GM12864 (cell line): ENCODE measurements at regions not wholly inside any gene's neighbourhood (a gene's known extent, or its start where the extent isn't known, plus 50 kb on each side); places are given as distances from the start of the nearest gene placed in this dataset.

ENCODE experiments used
- DNase-seq: peaks from one replicate; pipeline ENCODE4 v3.0.0-alpha.2; 2011; ENCODE audit warnings: low read depth
- H3K4me3 ChIP-seq: 2 replicates; pipeline ENCODE4 v1.5.1; 2011; ENCODE audit warnings: mild to moderate bottlenecking, low read depth, low read length, control low read depth
- TF ChIP-seq, protein P1 (sequence below): IDR thresholded peaks from 2 replicates; pipeline ENCODE4 v1.5.1; 2011; ENCODE audit warnings: low read depth, mild to moderate bottlenecking, moderate library complexity, low read length, control low read depth, inconsistent platforms; ENCODE audit errors: missing control alignments

DNA sequence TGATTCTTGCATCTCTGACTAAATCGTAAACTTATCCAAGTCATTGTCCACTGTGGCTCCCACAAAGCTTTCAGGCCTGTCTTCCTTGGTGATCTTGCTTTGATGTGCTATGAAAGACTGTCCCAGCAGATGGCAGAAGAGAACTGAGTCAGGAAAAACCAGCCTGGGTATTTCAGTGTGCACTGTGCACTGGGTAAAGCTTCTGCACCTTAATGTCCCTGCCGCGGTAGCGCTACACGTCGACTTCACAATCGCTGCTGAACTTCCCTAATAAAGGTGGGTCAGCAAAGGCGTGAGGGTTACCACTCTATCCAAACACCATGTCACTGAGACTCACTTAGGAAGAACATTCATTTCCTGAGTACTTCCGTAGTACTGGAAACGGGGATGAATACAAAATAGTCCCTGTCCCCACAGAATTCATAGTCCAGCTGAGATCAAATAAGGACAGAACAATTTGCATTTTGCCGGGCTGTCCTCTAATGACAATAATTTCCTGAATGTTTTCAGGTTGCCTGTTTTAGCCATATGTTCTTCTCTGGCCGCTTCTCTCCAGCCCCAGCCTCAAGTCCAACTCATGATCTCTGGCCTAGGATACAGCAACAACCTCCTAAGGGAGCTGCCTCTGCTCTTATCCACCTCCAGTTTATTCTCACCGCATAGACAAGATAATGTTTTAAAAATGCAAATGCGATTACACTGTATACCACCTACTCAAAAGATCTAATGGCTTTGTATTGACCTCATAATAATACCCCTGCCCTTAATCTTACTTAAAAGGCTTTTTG is 83.6 kb upstream of the AKAP13 start:
- H3K4me3 ChIP-seq, result no peak overlapping the region
- TF ChIP-seq, protein P1, sequence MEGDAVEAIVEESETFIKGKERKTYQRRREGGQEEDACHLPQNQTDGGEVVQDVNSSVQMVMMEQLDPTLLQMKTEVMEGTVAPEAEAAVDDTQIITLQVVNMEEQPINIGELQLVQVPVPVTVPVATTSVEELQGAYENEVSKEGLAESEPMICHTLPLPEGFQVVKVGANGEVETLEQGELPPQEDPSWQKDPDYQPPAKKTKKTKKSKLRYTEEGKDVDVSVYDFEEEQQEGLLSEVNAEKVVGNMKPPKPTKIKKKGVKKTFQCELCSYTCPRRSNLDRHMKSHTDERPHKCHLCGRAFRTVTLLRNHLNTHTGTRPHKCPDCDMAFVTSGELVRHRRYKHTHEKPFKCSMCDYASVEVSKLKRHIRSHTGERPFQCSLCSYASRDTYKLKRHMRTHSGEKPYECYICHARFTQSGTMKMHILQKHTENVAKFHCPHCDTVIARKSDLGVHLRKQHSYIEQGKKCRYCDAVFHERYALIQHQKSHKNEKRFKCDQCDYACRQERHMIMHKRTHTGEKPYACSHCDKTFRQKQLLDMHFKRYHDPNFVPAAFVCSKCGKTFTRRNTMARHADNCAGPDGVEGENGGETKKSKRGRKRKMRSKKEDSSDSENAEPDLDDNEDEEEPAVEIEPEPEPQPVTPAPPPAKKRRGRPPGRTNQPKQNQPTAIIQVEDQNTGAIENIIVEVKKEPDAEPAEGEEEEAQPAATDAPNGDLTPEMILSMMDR, result peak; percentile 88
- DNase-seq, result peak; percentile 72

DNA sequence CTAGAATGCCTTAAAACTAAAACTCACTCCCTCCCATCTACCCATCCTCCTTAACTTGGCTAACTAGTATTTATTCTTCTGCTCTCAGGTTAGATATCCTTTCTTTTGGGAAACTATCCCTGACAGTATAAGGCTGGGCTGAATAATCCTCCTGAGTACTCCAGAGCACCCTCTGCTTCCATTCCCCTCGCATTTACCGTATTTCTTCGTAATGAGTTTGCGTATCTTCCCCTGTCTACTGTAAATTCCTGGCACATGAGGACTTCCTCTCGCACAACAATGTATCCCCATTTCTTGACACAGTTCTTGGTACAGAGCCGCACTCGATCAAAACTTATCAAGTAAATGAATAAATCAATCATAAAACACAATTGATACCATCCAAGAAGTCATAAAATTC is 82.9 kb upstream of the AKAP13 start:
- TF ChIP-seq, protein P1, result no peak
- no peak overlapping the region for H3K4me3 ChIP-seq
- no peak for DNase-seq

DNA sequence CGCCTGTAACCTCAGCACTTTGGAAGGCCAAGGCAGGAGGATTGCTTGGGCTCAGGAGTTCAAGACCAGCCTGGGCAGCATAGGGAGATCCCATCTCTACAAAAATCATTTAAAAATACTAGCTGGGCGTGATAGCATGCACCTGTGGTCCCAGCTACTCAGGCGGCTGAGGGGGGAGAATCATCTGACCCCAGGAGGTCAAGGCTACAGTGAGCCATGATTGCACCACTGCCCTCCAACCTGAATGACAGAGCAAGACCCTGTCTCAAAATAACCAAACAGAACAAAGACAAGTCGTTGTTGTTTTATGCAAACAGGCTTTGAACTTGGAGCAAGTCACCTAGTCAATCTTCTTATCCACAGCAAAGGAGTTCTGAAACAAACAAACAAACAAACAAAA is 82.0 kb upstream of the AKAP13 start:
- H3K4me3 ChIP-seq, result no peak overlapping the region
- DNase-seq, result no peak
- TF ChIP-seq, protein P1, result no peak

DNA sequence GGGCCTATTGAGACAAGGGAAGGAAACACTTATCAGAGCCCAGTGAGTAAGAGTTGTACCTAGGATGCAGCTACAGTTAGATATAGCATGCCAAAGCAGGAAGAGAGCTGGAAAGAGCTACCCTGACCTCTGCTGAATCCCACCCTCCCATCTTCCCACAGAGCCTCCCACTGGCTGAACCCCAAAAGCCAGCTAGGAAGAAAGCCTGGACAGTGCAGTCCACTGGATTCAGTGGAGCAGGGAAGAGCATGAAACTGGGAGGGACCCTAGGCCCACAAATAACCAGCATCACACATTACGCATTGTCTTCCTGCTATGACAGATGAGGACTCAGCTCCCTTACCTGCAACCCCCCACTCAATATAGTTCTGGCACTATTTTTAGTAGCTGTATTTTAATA is 81.5 kb upstream of the AKAP13 start:
- TF ChIP-seq, protein P1, result no peak
- no peak overlapping the region for H3K4me3 ChIP-seq
- DNase-seq, result no peak

DNA sequence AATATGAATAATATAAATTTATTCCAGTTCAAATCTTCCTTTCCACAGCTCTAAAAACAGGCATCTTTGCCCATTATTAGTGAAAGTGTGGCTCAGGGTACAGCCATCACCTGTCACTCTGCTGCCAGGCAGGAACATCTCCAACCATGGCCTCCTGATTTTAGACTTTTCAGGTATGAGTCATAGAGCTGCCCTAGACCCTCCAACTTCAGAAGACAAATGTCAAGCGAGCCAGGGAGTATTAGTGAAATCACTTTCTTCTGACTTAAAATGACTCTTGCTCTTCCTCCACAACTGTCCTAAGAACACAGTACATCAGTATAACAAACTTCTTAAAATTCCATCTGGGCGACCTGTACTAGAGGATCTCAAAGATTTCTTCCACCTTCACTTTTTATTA is 78.1 kb upstream of the AKAP13 start:
- no peak overlapping the region for H3K4me3 ChIP-seq
- TF ChIP-seq, protein P1, result no peak
- DNase-seq, result no peak

DNA sequence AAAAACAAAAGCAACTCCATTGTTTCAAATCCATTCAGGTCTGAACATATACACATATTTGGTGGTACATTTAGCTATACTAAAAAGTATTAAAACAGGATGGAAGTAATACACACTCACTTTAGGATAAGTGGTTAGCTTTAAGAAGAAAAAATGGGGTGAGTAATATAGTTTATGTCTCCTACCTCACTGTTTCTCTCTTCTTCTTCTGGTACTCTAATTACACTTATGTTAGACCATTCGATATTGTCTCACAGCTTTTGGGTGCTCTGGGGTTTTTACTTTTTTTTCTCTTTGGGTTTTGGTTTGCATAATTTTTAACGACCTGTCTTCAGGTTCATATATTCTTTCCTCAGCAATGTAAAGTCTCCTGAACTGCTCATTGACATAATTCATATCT is 75.4 kb upstream of the AKAP13 start:
- TF ChIP-seq, protein P1, result no peak
- no peak overlapping the region for H3K4me3 ChIP-seq
- DNase-seq, result no peak

DNA sequence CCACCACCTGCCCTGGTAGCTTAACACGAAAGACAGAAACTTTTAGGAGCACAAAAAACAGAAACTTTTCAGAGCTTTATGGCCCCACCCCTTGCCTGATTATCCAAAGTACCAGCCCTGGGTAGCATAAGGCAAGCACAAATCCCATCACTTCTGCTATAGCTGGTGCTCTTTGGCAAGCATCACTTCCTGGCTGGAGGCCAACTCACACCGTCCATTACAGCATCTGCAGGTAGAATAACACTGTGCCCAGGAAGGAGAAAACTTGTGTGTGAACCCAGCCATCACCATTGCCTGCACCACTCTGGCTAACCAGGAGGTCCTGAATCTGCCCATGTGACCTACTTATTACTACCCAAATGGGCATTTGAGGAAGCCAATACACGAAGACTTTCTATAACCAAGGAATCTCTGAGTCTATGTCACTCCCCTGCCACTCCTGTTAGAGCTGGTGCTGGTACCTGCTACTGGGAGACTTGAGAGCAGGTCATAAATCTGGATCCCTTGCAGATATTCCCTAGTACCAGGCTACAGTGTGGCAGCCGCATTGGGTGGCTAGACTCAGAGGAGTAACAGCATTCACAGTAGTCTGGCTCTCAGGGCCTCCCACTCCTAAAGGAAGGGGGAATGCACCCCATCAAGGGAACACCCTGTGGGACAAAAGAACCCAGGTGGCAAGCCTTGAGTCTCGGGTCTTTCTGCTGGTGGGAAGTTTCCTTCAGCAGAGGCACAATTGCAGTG is 73.3 kb upstream of the AKAP13 start:
- TF ChIP-seq, protein P1, result no peak
- H3K4me3 ChIP-seq, result no peak overlapping the region
- no peak for DNase-seq
